NB4 (cell line): ENCODE measurements at regions not wholly inside any gene's neighbourhood (a gene's known extent, or its start where the extent isn't known, plus 50 kb on each side); places are given as distances from the start of the nearest gene placed in this dataset.

Experiments used
- MYC ChIP-seq: IDR thresholded peaks from 2 replicates; pipeline ENCODE4 v1.6.1; 2011; ENCODE audit warnings: low read depth, low read length
- TF ChIP-seq, protein P1 (sequence below): IDR thresholded peaks from one replicate; pipeline ENCODE4 v1.5.1; 2012; ENCODE audit warnings: low read depth, low read length

DNA sequence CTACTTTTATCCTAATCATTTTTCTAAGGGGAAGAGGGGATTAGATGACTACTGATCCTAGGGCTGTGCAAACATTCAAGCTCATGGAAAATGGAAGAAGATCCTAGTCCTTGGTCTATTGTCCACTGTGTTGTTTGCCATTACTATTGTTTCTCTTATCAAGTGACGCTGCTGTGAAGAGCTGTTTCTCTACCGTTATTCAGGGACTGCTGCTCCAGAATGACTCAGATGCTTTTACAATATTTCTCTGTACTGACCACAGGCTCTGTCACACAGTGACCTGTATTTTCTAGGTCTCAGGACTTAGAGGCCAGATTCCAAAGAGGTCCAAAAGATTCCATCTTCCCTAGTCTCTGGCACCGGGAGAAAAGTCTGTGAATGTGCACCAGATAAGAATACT is 159.5 kb upstream of the CHD1 start:
- no peak for TF ChIP-seq MYC
- TF ChIP-seq, protein P1, sequence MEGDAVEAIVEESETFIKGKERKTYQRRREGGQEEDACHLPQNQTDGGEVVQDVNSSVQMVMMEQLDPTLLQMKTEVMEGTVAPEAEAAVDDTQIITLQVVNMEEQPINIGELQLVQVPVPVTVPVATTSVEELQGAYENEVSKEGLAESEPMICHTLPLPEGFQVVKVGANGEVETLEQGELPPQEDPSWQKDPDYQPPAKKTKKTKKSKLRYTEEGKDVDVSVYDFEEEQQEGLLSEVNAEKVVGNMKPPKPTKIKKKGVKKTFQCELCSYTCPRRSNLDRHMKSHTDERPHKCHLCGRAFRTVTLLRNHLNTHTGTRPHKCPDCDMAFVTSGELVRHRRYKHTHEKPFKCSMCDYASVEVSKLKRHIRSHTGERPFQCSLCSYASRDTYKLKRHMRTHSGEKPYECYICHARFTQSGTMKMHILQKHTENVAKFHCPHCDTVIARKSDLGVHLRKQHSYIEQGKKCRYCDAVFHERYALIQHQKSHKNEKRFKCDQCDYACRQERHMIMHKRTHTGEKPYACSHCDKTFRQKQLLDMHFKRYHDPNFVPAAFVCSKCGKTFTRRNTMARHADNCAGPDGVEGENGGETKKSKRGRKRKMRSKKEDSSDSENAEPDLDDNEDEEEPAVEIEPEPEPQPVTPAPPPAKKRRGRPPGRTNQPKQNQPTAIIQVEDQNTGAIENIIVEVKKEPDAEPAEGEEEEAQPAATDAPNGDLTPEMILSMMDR, result no peak
